K562 (cell line): ENCODE measurements at regions not wholly inside any gene's neighbourhood (a gene's known extent, or its start where the extent isn't known, plus 50 kb on each side); places are given as distances from the start of the nearest gene placed in this dataset.

Experiments used
- ARHGAP35 ChIP-seq: fragments of 450-650 bp; IDR thresholded peaks from 2 replicates; pipeline ENCODE4 v1.6.1; 2018; ENCODE audit not compliant: partially characterized antibody
- HDGF ChIP-seq: fragments of 450-650 bp; IDR thresholded peaks from 2 replicates; pipeline ENCODE4 v1.6.1; 2016
- RAD21 ChIP-seq, 2 experiments: fragments of 250-450 bp in 1 of 2; fragments of 450-650 bp in 1 of 2; sonication (Bioruptor Pico) in 1 of 2; formaldehyde crosslinking in 1 of 2; IDR thresholded peaks in 1 of 2; conservative IDR thresholded peaks in 1 of 2; 2 replicates each; pipeline versions ENCODE4 v1.4.0 to v1.8.0; 2020 to 2022; ENCODE audit warnings: mild to moderate bottlenecking in 2 of 2, moderate library complexity in 1 of 2
- RAD51 ChIP-seq: fragments of 450-650 bp; IDR thresholded peaks from 2 replicates; pipeline ENCODE4 v1.7.1; 2016; ENCODE audit warnings: low read depth, mild to moderate bottlenecking, borderline replicate concordance
- USF2 ChIP-seq: sonication (generic); formaldehyde crosslinking; IDR thresholded peaks from 2 replicates; pipeline ENCODE4 v1.5.0; 2020; ENCODE audit warnings: missing genetic modification reagents
- ZFX ChIP-seq: sonication (generic); formaldehyde crosslinking; IDR thresholded peaks from 2 replicates; pipeline ENCODE4 v1.8.0; 2022; ENCODE audit warnings: mild to moderate bottlenecking, missing genetic modification reagents, moderate library complexity
- TF ChIP-seq, protein P1 (sequence below): fragments of 450-650 bp; IDR thresholded peaks from 2 replicates; pipeline ENCODE4 v1.6.1; 2017; ENCODE audit warnings: mild to moderate bottlenecking, moderate library complexity
- TF ChIP-seq, protein P2 (sequence below), 3 experiments: IDR thresholded peaks in 2 of 3; conservative IDR thresholded peaks in 1 of 3; 2 replicates each; pipeline ENCODE4 v1.5.1; 2011 to 2012; ENCODE audit warnings: low read length in 3 of 3, mild to moderate bottlenecking in 3 of 3, control low read depth in 2 of 3, improper control_type of control experiment in 1 of 3, inconsistent platforms in 1 of 3, low read depth in 1 of 3, mixed read lengths in 1 of 3, moderate library complexity in 1 of 3; ENCODE audit not compliant: insufficient read depth in 2 of 3

DNA sequence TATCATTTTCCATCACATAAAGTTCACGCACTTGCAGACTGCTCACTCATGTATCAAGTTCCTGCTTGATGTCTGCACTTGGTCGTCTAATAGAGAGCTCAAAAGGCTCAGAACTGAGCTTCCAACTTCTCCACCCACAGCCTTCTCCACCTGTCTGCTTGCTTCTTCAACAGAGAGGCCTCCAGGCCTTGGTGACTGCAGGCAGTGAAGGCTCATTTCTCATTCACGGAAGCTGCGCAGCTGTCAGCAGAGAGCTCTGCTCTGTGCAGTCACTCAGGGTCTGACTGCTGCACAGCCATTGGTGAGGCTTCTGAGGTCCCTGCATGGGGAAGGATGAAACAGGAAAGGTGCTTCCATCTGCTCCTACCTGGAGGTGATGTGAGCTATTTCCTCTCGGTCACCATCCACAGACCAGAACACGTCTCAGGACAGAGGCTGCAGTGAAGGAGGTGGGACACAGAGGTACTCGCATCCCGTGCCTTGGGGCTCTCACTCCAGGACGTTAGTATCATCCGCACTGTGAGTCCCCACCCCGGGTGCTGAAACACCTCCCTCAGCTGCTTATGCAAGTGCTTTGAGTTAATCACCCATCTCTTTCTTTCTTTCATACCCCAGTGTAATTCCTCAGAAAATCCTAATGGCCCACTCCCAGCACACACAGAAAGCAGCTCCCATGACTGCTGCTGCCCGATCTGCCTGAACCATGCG, 126.2 kb downstream of the TMEM18 start:
- TF ChIP-seq RAD51 = no peak
- TF ChIP-seq ARHGAP35 = no peak
- TF ChIP-seq RAD21 (CRISPR knock-in tag; conservative IDR thresholded peaks at IDR 0.05 in 1 of 2, IDR thresholded peaks at IDR 0.05 in 1 of 2) = no peak
- TF ChIP-seq, protein P1, sequence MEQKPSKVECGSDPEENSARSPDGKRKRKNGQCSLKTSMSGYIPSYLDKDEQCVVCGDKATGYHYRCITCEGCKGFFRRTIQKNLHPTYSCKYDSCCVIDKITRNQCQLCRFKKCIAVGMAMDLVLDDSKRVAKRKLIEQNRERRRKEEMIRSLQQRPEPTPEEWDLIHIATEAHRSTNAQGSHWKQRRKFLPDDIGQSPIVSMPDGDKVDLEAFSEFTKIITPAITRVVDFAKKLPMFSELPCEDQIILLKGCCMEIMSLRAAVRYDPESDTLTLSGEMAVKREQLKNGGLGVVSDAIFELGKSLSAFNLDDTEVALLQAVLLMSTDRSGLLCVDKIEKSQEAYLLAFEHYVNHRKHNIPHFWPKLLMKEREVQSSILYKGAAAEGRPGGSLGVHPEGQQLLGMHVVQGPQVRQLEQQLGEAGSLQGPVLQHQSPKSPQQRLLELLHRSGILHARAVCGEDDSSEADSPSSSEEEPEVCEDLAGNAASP = no peak
- no peak for TF ChIP-seq HDGF
- TF ChIP-seq, protein P2, sequence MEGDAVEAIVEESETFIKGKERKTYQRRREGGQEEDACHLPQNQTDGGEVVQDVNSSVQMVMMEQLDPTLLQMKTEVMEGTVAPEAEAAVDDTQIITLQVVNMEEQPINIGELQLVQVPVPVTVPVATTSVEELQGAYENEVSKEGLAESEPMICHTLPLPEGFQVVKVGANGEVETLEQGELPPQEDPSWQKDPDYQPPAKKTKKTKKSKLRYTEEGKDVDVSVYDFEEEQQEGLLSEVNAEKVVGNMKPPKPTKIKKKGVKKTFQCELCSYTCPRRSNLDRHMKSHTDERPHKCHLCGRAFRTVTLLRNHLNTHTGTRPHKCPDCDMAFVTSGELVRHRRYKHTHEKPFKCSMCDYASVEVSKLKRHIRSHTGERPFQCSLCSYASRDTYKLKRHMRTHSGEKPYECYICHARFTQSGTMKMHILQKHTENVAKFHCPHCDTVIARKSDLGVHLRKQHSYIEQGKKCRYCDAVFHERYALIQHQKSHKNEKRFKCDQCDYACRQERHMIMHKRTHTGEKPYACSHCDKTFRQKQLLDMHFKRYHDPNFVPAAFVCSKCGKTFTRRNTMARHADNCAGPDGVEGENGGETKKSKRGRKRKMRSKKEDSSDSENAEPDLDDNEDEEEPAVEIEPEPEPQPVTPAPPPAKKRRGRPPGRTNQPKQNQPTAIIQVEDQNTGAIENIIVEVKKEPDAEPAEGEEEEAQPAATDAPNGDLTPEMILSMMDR (IDR thresholded peaks at IDR 0.05 in 2 of 3, conservative IDR thresholded peaks at IDR 0.05 in 1 of 3; ENCODE audit: insufficient read depth in 2 of 3, low read depth in 1 of 3, low read length in 3 of 3) = no peak
- no peak for TF ChIP-seq USF2 (CRISPR knock-in tag)
- no peak for TF ChIP-seq ZFX
